GM12878 (cell line): ENCODE measurements at regions not wholly inside any gene's neighbourhood (a gene's known extent, or its start where the extent isn't known, plus 50 kb on each side); places are given as distances from the start of the nearest gene placed in this dataset.

ENCODE experiments used
- ATAC-seq: fragments of 200-7000 bp; cut with Tn5 transposase; 3 replicates; pipeline ENCODE4 v1.9.1; 2020; ENCODE audit warnings: mild to moderate bottlenecking, moderate library complexity
- BruUV-seq: library from RNA; stranded (reverse); fragments of 400-500 nt; replicated peaks from 2 replicates; lab custom pipeline; 2021; lab: Mats Ljungman, UMichigan
- CTCF ChIA-PET: fragments of 300-600 bp; sonication (Branson Sonifier 250); formaldehyde crosslinking; extraction: SDS; loops from one replicate; lab custom pipeline; 2021; ENCODE audit warnings: inconsistent platforms; lab: Yijun Ruan, JAX
- POLR2A ChIA-PET: fragments of 350-600 bp; formaldehyde crosslinking; extraction: SDS; loops from one replicate; lab custom pipeline; 2021; ENCODE audit warnings: inconsistent platforms; lab: Charles Lee
- RAD21 ChIA-PET: fragments of 300-600 bp; sonication (Branson Sonifier 250); formaldehyde crosslinking; loops from one replicate; lab custom pipeline; 2023; ENCODE audit warnings: antibody characterized with exemption; ENCODE audit not compliant: unreplicated experiment; lab: Charles Lee
- SMC1A ChIA-PET: fragments of 300-600 bp; sonication (Branson Sonifier 250); formaldehyde crosslinking; loops from one replicate; lab custom pipeline; 2023; ENCODE audit not compliant: unreplicated experiment, uncharacterized antibody; lab: Charles Lee
- DNase-seq: peaks from one replicate; pipeline ENCODE4 v3.0.0-alpha.2; 2011; ENCODE audit warnings: low read depth, low spot score
- FAIRE-seq: peaks from 3 replicates; lab custom pipeline; 2011; peaks lifted over from hg19 to GRCh38; lab: Jason Lieb, UNC
- H2AFZ ChIP-seq: 2 replicates; pipeline ENCODE4 v1.6.0; 2011; ENCODE audit warnings: low read depth, low read length, control low read depth; ENCODE audit not compliant: control insufficient read depth
- H3K27ac ChIP-seq: 2 replicates; pipeline ENCODE4 v1.5.1; 2011; ENCODE audit warnings: control low read depth; ENCODE audit not compliant: control insufficient read depth, insufficient read depth
- H3K27me3 ChIP-seq, 2 experiments: replicated peaks in 1 of 2; 2 replicates each; pipeline versions ENCODE4 v1.6.0 to v1.6.1; 2011; ENCODE audit warnings: low read length in 1 of 2; ENCODE audit not compliant: control insufficient read depth in 2 of 2, insufficient read depth in 2 of 2
- H3K36me3 ChIP-seq, 2 experiments: 2 replicates each; pipeline ENCODE4 v1.5.1; 2011; ENCODE audit warnings: low read length in 1 of 2; ENCODE audit not compliant: control insufficient read depth in 2 of 2, insufficient read depth in 2 of 2
- H3K4me1 ChIP-seq: 2 replicates; pipeline ENCODE4 v1.6.1; 2011; ENCODE audit warnings: mild to moderate bottlenecking, low read length, moderate library complexity, mixed read lengths; ENCODE audit not compliant: control insufficient read depth, insufficient read depth
- H3K4me2 ChIP-seq: 2 replicates; pipeline ENCODE4 v1.6.0; 2011; ENCODE audit warnings: control low read depth; ENCODE audit not compliant: control insufficient read depth, insufficient read depth
- H3K4me3 ChIP-seq: fragments of 200-600 bp; sonication (generic); 2 replicates; pipeline ENCODE4 v1.5.1; 2016
- H3K79me2 ChIP-seq: 2 replicates; pipeline ENCODE4 v1.6.0; 2011; ENCODE audit warnings: low read length; ENCODE audit not compliant: control insufficient read depth, insufficient read depth
- H3K9ac ChIP-seq: 2 replicates; pipeline ENCODE4 v1.8.0; 2011; ENCODE audit warnings: low read length, control low read depth, mixed read lengths; ENCODE audit not compliant: control insufficient read depth, insufficient read depth
- H3K9me3 ChIP-seq: replicated peaks from 3 replicates; pipeline ENCODE4 v1.5.1; 2011; ENCODE audit warnings: mild to moderate bottlenecking, low read length; ENCODE audit not compliant: control insufficient read depth, insufficient read depth
- H4K20me1 ChIP-seq: 2 replicates; pipeline ENCODE4 v1.6.0; 2011; ENCODE audit not compliant: control insufficient read depth, insufficient read depth
- ATF7 ChIP-seq: fragments of 450-650 bp; IDR thresholded peaks from 2 replicates; pipeline ENCODE4 v1.6.1; 2016; ENCODE audit warnings: low read depth, mild to moderate bottlenecking
- CBFB ChIP-seq: IDR thresholded peaks from 2 replicates; pipeline ENCODE4 v1.6.1; 2016; ENCODE audit warnings: antibody characterized with exemption, low read depth
- CBX3 ChIP-seq: fragments of 200-600 bp; sonication (generic); IDR thresholded peaks from 2 replicates; pipeline ENCODE4 v1.6.1; 2016; ENCODE audit warnings: low read depth, borderline replicate concordance
- CTCF ChIP-seq, 3 experiments: IDR thresholded peaks in 2 of 3; conservative IDR thresholded peaks in 1 of 3; 2 replicates each; pipeline ENCODE4 v1.5.1; 2011; ENCODE audit warnings: low read depth in 3 of 3, low read length in 3 of 3, mild to moderate bottlenecking in 3 of 3, control low read depth in 2 of 3, moderate library complexity in 2 of 3, inconsistent platforms in 1 of 3, mixed read lengths in 1 of 3; ENCODE audit not compliant: control insufficient read depth in 2 of 3, insufficient read depth in 1 of 3; ENCODE audit errors: extremely low read depth in 1 of 3
- EP300 ChIP-seq, 2 experiments: fragments of 150-350 bp in 1 of 2; IDR thresholded peaks; 2 replicates each; pipeline ENCODE4 v1.6.1; 2011 to 2012; ENCODE audit warnings: low read depth in 2 of 2, low read length in 2 of 2, borderline replicate concordance in 1 of 2, improper control_type of control experiment in 1 of 2, inconsistent platforms in 1 of 2; ENCODE audit not compliant: control insufficient read depth in 1 of 2
- EZH2 ChIP-seq: IDR thresholded peaks from 2 replicates; pipeline ENCODE4 v1.6.1; 2012; ENCODE audit warnings: low read depth, mild to moderate bottlenecking, control low read depth, inconsistent platforms, low read length, borderline replicate concordance; ENCODE audit not compliant: control insufficient read depth
- GATAD2B ChIP-seq: fragments of 450-650 bp; conservative IDR thresholded peaks from 2 replicates; pipeline ENCODE4 v1.6.1; 2017; ENCODE audit warnings: low read depth, mild to moderate bottlenecking, moderate library complexity
- LARP7 ChIP-seq: fragments of 450-650 bp; IDR thresholded peaks from 2 replicates; pipeline ENCODE4 v1.6.1; 2017; ENCODE audit warnings: mild to moderate bottlenecking
- NFYB ChIP-seq: IDR thresholded peaks from 2 replicates; pipeline ENCODE4 v1.6.1; 2011; ENCODE audit warnings: low read depth, mild to moderate bottlenecking, low read length, improper control_type of control experiment, moderate library complexity; ENCODE audit not compliant: insufficient read depth
- NR2C2 ChIP-seq: IDR thresholded peaks from 2 replicates; pipeline ENCODE4 v1.6.1; 2011; ENCODE audit warnings: borderline replicate concordance, low read depth; ENCODE audit not compliant: control insufficient read depth, insufficient read length
- PAX5 ChIP-seq: IDR thresholded peaks from 2 replicates; pipeline ENCODE4 v1.6.1; 2011; ENCODE audit warnings: low read depth, low read length, borderline replicate concordance
- PAX8 ChIP-seq: fragments of 450-650 bp; IDR thresholded peaks from 2 replicates; pipeline ENCODE4 v1.6.1; 2017; ENCODE audit warnings: mild to moderate bottlenecking, moderate library complexity
- RUNX3 ChIP-seq: IDR thresholded peaks from 2 replicates; pipeline ENCODE4 v1.6.1; 2012; ENCODE audit warnings: low read length, inconsistent platforms
- SMC3 ChIP-seq: IDR thresholded peaks from 2 replicates; pipeline ENCODE4 v1.6.1; 2011; ENCODE audit warnings: low read length, improper control_type of control experiment, borderline replicate concordance
- SUZ12 ChIP-seq: fragments of 200-600 bp; sonication (generic); IDR thresholded peaks from one replicate; pipeline ENCODE4 v1.6.1; 2018; ENCODE audit warnings: antibody characterized with exemption, mild to moderate bottlenecking; ENCODE audit not compliant: unreplicated experiment
- TCF7 ChIP-seq: IDR thresholded peaks from 2 replicates; pipeline ENCODE4 v1.6.1; 2014; ENCODE audit warnings: antibody characterized with exemption, borderline replicate concordance
- WGBS: methylation state at CpG from one replicate; pipeline ENCODE4 v1.1.6; 2016; ENCODE audit warnings: low lambda C conversion rate; ENCODE audit not compliant: insufficient replicate concordance, insufficient coverage; ENCODE audit errors: missing lambda C conversion rate; 5-methylcytosine and 5-hydroxymethylcytosine counted together
- in situ Hi-C: fragments of 300-500 bp; cut with MboI; formaldehyde crosslinking; loops from 9 replicates; pipeline ENCODE4 v1.14.3; 2018; ENCODE audit warnings: mixed read lengths
- intact Hi-C: fragments of 100-400 bp; cut with micrococcal nuclease; formaldehyde crosslinking; loops from one replicate; pipeline ENCODE4 v1.14.2; 2022; ENCODE audit not compliant: unreplicated experiment

DNA sequence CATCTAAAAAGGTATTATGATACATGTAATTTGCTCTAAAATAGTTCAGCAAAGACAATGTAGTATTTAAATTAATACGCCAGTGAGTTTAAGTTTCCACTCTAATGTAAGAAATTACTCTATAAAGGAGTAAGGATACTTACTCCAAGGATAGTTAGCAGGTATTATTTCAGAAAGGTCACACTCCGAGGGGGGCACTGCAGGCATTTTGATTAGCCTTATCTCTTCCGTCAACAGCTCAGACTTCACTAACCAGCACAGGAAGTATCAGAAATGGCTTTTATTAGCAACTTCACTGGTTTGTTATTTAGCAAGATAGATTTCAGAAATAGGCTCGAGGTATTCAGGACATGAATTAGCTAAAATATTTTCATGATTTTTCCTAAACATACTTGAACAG is 127.0 kb downstream of the COX18 start:
- in situ Hi-C loops: no loop called here
- DNase-seq (no peak), ATAC-seq (no peak)
- Histone ChIP-seq H4K20me1 (no peaks in the 10 kb centered on the region), H3K9me3 (no peaks in the 10 kb centered on the region; the same call in 2 of the 3 replicates), H3K4me3 (no peak overlapping the region), H3K4me1 (no peaks in the 10 kb centered on the region)
- CTCF ChIA-PET: no interaction called here
- no peak for TF ChIP-seq CTCF (IDR thresholded peaks at IDR 0.05 in 2 of 3, conservative IDR thresholded peaks at IDR 0.05 in 1 of 3; ENCODE audit: control insufficient read depth in 2 of 3, extremely low read depth in 1 of 3, insufficient read depth in 1 of 3, low read depth in 3 of 3, low read length in 3 of 3)
- TF ChIP-seq LARP7: no peak
- no peak for TF ChIP-seq ATF7
- TF ChIP-seq PAX5: no peak
- no peak for TF ChIP-seq RUNX3
- TF ChIP-seq SUZ12: no peak
- TF ChIP-seq PAX8: no peak
- no peak for TF ChIP-seq NR2C2
- no peak for TF ChIP-seq NFYB
- no peak for TF ChIP-seq GATAD2B
- TF ChIP-seq EP300 (IDR thresholded peaks at IDR 0.05; ENCODE audit: borderline replicate concordance in 1 of 2, control insufficient read depth in 1 of 2, low read depth in 2 of 2, low read length in 2 of 2): no peak
- TF ChIP-seq CBX3: no peak
- TF ChIP-seq TCF7: no peak
- no peak for TF ChIP-seq EZH2
- no peak for TF ChIP-seq SMC3
- no peak for TF ChIP-seq CBFB
- TF ChIP-seq, all 136 proteins: peak for 0
- Histone ChIP-seq H3K36me3 (no peaks in the 10 kb centered on the region), H3K79me2 (no peaks in the 10 kb centered on the region), H2AFZ (no peak overlapping the region), H3K9ac (no peak overlapping the region), H3K27ac (no peak overlapping the region), H3K4me2 (no peak overlapping the region), H3K27me3 (no peaks in the 10 kb centered on the region)
- no TSS peak for BruUV-seq
- WGBS: 50% methylated on average over 4 of the region's 4 CpGs
- FAIRE-seq: no peak
- ChIA-PET RAD21 (no interaction called here), POLR2A (no interaction called here), SMC1A (no interaction called here)
- intact Hi-C loops: no loop called here
